GM21619 (cell line): ENCODE measurements at regions not wholly inside any gene's neighbourhood (a gene's known extent, or its start where the extent isn't known, plus 50 kb on each side); places are given as distances from the start of the nearest gene placed in this dataset.
"Not testable (repeated sequence)": the region's sequence is repeated elsewhere in the genome, so short reads cannot be mapped to it uniquely, and the experiment has no call there.

ENCODE experiments used
- ATAC-seq: cut with Tn5 transposase; IDR thresholded peaks from one replicate; pipeline ENCODE4 v1.9.1; 2021; ENCODE audit not compliant: unreplicated experiment

- ATAC-seq: no peak
Observed at GRCh38 chr14:25699981-25700380, 650.0 kb upstream of the STXBP6 start.

- no peak for ATAC-seq
Observed at GRCh38 chr14:25698111-25698510, 648.2 kb upstream of the STXBP6 start.

GRCh38 chr14:25696176-25696575 lies 646.2 kb upstream of the STXBP6 start:
- no peak for ATAC-seq

- ATAC-seq: no peak
Observed at GRCh38 chr14:25685004-25685403, 635.1 kb upstream of the STXBP6 start.

- ATAC-seq: no peak
Observed at GRCh38 chr14:25680934-25681333, 631.0 kb upstream of the STXBP6 start.

GRCh38 chr14:25680511-25680910 lies 630.6 kb upstream of the STXBP6 start:
- not testable (repeated sequence) for ATAC-seq

- no peak for ATAC-seq
Observed at GRCh38 chr14:25677111-25677510, 627.2 kb upstream of the STXBP6 start.

- no peak for ATAC-seq
Observed at GRCh38 chr14:25667387-25667786, 617.4 kb upstream of the STXBP6 start.

GRCh38 chr14:25666877-25667276 lies 616.9 kb upstream of the STXBP6 start:
- no peak for ATAC-seq

GRCh38 chr14:25658988-25659387 lies 609.0 kb upstream of the STXBP6 start:
- no peak for ATAC-seq

- no peak for ATAC-seq
Observed at GRCh38 chr14:25630447-25630846, 580.5 kb upstream of the STXBP6 start.

- no peak for ATAC-seq
Observed at GRCh38 chr14:25628978-25629377, 579.0 kb upstream of the STXBP6 start.

- no peak for ATAC-seq
Observed at GRCh38 chr14:25628390-25628789, 578.4 kb upstream of the STXBP6 start.

GRCh38 chr14:25626986-25627385 lies 577.0 kb upstream of the STXBP6 start:
- ATAC-seq: no peak

- no peak for ATAC-seq
Observed at GRCh38 chr14:25622763-25623162, 572.8 kb upstream of the STXBP6 start.

GRCh38 chr14:25620515-25620914 lies 570.6 kb upstream of the STXBP6 start:
- ATAC-seq: no peak

GRCh38 chr14:25615174-25615573 lies 565.2 kb upstream of the STXBP6 start:
- no peak for ATAC-seq

GRCh38 chr14:25607192-25607591 lies 557.2 kb upstream of the STXBP6 start:
- no peak for ATAC-seq

GRCh38 chr14:25602106-25602505 lies 552.2 kb upstream of the STXBP6 start:
- no peak for ATAC-seq

- ATAC-seq: no peak
Observed at GRCh38 chr14:25588751-25589150, 538.8 kb upstream of the STXBP6 start.

- no peak for ATAC-seq
Observed at GRCh38 chr14:25574628-25575325, 524.8 kb upstream of the STXBP6 start.

- no peak for ATAC-seq
Observed at GRCh38 chr14:25570483-25570882, 520.5 kb upstream of the STXBP6 start.

- no peak for ATAC-seq
Observed at GRCh38 chr14:25557466-25557865, 507.5 kb upstream of the STXBP6 start.
